Cardiac septum (tissue), 1 donor: ENCODE measurements at regions not wholly inside any gene's neighbourhood (a gene's known extent, or its start where the extent isn't known, plus 50 kb on each side); places are given as distances from the start of the nearest gene placed in this dataset.

ENCODE experiments used
- DNase-seq: peaks from one replicate; pipeline ENCODE4 v3.0.0-alpha.2; 2020; ENCODE audit warnings: low spot score
- intact Hi-C: fragments of 100-400 bp; cut with DNase I; formaldehyde crosslinking; loops from one replicate; pipeline ENCODE4 v1.14.0; 2022
- donor health status: DM: no; HTN: no; CAD: no.

DNA sequence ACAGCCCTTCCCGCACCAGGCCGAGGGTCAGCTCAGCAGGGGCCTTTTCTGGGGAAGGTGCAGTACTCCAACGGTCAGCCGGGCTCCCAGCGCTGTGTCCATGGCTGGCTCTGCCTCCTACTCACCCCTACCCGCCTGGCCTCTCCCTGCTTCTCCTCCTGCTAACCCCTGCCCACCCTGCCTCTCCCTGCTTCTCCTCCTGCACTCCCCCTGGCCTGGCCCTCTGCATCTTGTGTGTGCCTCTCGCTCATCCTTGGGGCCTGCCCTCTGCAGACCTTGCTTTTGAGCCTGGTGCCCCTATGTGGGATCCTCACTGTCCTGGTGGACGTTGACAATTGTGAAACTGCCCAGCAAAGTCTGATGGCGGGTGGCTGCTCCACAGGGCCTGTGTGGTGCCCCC lies 274.6 kb upstream of the IRX2 start:
- intact Hi-C loops = no loop called here
- DNase-seq = no peak

DNA sequence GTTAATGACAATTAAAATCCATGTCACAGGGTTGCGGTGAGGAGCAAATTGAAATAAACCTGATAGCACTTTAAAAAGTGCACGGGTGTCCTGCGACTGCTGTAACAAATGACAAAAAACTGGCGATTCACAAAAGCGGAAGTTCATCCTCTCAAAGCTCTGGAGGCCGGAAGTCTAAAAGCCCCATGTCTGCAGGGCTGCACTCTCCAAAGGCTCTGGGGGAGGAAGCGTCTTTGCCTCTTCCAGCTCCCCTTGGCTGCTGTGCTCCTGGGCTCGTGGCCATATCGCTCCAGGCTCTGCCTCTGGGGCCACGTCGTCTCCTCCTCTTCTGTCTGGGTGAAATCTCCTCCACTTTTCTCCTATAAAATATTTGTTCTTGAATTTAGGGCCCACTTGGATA lies 273.9 kb upstream of the IRX2 start:
- DNase-seq = no peak
- intact Hi-C loops = no loop called here

DNA sequence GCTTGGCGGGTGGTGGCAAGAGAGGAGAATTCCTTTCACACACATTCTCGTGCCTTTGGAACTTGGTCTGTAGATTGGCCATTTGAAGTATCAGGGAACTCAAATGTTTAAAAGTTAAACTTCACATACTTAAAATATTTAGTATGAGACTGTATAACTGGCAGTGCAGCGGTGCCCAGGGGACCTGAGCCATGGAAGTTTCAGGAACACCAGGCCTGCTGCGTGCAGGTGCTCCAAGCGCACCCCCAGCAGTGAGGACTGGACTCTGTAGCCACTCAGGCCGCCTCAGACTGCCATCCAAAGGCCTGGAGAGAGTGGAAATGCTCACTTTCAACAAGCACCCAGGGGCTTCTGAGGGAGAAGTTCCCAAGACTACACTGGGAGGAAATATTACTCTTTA lies 273.5 kb upstream of the IRX2 start:
- intact Hi-C loops = no loop called here
- no peak for DNase-seq

DNA sequence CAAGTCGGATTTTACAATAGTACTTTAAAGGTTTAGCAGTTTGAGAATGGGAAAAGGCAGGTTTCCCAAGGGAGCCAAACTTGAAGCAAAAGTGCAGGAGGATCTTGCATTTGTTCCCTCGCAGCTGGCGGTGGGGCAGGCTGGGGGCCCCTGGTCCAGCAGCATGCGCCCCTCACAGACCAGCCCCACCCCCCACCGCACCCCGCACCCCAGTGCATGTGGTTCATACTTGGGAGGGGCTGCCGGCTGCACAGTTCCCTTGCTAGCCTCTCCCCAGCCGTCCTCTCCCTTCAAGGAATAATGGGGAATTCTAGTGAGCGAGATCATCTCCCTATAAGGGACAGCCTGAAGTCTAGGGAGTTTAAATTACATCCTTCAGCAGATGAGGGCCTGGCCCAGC lies 273.1 kb upstream of the IRX2 start:
- DNase-seq = no peak

DNA sequence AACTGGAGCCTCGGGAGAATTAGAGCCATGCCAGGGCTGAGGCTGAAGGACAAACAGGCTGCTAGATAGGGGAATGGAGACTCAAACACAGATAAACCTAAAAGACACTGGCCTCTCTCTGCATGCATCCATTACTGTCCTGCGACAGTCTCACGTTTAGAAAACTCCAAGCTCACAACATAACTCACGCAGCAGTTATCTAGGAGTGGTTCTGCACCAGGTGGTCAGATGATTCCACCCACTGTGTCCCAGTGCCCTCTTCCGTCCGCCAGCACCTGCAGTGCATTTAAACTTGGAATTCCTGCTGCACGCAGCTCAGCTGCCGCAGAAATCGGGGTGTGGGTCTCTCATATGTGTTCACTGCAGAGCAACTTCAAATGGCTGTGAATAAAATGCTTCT lies 272.6 kb upstream of the IRX2 start:
- no peak for DNase-seq
- intact Hi-C loops = no loop called here

More for the DNA sequence above, 273.1 kb upstream of the IRX2 start:
- intact Hi-C loops = no loop called here

DNA sequence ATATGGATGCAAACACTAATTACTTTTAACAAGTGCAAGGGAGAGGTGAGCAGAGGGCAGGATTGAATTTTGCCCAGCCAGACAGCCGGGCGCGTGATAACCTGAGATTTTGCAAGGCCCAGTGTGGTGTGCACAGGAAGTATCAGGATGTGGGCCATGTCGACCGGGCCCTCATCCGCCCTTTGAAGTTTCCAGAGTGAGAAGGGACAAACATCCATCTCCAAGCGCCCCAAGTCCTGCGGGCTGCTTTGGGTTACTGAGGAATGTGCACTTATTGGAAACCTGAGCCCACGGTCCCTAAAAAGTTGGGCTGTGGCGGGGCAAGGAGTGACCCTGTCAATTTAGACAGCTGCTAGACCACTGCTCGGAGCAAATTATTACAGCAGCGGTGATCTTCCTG lies 272.2 kb upstream of the IRX2 start:
- intact Hi-C loops = no loop called here

DNA sequence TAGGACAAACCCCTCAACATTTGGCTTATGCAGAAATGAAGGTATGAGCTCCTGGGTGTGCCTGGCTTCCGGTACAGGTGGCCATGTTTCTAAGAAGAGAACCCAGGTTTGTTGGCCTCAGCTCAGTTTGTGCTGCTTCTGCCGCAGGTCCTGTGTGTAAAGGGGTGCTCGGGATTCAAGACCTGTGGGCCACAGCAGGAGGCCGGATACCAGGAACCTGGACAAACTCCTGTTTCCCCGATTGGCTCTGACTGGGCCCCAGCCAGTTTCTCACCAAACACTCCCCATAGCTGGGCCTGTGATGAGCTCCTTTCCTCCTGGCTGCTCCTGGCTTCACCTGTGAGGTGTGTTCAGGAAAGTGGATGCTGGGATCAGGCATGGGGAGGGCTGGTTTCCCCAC lies 271.2 kb upstream of the IRX2 start:
- intact Hi-C loops = no loop called here
- no peak for DNase-seq

More for the DNA sequence above, 272.2 kb upstream of the IRX2 start:
- no peak for DNase-seq

DNA sequence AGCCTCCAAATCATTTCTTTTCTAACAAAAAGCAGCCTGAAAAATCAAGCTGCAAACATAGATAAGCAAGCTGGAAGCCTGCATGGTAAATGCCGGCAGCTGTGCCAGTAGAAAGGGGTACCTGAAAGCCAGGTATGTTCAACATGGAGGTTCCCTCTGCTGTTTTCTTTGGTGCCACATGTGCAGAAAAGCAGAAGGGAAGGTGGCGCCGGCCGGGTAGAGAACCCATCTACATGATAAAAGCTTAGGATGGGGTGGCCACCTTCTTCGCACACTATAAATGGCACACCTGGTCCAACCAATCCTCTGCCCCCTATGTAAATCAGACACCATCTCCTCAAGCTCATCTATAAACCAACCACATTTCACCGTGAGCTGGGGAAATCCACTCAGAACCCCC lies 268.9 kb upstream of the IRX2 start:
- DNase-seq = no peak
- intact Hi-C loops = no loop called here

DNA sequence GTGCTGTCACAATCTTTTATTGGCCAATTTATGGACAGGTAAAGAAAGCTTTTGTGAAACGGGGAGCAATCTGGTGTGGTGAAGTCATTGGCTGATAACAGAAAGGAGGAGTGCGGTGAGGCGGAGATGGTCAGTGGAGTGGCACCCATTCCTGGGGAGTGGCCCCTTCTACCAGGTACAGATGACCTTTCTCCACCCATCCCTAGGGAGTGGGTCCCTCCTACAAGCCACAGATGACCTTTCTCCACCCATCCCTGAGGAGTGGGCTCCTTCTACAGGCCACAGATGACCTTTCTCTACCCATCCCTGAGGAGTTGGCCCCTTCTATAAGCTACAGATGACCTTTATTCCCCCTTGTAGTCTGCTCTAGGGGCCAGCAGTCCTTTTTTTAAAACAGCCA lies 267.6 kb upstream of the IRX2 start:
- intact Hi-C loops = no loop called here
- no peak for DNase-seq

DNA sequence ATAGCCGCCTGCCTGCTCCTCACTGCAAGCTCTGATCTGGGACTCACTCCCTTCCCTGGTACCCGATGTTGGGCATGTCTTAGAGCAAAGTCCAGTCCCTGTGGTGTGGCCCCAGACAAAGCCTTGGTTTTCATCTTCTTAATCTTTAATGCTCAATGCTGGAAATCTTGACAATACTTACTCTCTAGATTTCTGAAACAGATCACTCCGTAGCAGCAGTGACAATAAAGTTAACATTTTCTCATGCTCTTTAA lies 260.2 kb upstream of the IRX2 start:
- intact Hi-C loops = no loop called here
- peak; percentile 72 for DNase-seq

DNA sequence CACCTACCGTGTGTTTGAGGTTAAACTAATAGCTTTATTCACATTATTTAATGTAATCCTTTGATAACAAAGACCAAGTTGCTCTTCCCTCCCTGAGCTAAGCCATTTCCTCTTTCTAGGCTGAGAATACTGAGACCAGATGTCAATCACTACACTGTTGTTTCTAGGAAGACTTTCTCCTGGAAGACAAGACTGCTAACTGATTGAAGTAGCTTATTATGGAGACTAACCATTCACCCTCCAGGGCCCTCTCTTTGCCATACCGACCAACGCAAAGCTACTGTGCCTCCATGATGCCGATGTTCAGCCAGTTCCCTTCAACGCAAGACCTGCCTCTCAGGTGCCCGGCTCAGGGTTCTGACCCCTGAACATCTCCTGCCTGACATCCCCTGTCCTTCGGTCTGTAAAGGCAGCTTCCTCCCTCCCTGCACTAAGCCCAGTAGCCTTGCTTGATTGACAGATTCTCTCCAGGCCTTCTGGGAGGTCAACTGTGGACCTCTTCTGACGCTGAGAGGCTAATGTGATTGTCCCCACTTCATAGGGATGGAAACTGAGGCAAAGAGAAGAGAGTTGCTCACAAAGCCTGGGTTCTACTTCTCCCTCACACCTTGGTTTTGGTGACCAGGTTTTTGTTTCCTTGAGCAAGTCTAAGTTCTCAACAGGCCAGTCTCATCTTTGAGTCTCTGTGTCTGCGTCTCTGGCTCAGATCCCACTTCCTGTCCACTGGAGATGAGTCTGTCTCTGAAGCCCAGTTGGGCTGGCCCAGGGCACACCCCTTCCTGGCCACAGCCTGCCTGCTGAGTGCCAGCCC lies 259.7 kb upstream of the IRX2 start:
- no peak for DNase-seq
- intact Hi-C loops = no loop called here

DNA sequence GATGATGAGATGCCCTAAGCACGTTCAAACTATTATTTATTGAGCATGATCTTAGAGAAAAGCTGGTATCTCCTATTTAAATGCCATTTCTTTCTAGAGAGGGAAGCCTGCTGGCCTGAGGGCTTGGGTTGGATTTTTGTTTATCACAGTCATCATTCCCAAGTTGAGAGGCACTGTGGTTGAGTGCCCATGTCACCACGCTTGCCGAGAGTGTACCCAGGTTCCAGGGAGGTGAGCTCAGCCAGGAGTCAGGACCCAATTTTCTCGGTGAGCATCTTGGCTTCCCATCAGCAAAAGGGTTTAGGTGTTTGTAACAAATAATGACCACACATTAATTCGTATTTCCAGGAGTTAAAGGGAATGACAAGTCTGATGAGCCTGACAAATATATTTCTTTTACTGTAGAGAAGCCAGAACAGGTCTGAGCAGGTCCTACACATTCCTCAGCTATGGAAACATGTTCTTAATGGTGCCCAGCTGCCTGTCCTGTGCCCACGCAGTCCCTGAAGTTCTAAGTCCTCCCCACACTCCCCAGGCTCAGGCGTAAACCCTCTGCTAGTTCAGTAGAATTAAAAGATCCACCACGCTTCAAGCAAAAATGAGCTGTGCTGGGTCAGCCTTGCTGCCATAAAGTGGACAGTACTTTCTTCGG lies 258.9 kb upstream of the IRX2 start:
- DNase-seq = no peak
- intact Hi-C loops = no loop called here

DNA sequence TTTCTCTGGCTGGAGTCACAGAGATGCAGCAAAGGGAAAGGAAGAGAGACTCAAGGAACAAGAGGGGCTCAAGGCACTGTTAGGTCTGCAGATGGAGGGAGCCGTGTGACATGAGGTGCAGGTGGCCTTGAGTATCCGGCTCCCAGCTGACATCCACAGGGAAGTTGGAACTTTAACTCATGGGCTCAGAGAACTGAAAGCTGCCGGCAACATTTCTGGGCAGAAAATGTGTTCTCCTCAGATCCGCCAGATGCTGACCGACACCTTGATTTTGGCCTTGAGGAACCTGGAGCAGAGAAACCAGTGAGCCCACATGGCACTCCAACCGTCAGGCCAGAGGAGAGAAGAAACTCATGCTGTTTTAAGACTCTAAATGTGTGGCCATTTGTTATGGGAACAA lies 258.1 kb upstream of the IRX2 start:
- DNase-seq = no peak
- intact Hi-C loops = no loop called here

DNA sequence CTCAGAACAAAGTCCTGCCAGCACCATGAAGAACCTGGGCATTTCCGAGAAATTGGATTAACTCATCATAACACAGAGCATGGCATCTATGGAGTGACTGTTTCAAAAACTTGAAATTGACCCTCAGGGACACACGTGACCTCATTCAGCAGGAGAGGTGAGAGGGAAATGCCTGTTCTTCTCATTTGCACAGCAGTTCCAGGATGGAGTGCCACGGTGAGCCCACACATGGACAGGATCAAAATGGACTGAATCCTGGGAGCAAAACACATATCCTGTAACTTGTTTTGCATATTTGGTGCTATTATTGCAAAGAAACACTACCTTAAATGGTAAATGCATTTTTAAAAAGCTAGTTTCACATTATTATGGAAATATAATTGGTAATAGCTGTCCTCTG lies 256.1 kb upstream of the IRX2 start:
- no peak for DNase-seq
- intact Hi-C loops = no loop called here

DNA sequence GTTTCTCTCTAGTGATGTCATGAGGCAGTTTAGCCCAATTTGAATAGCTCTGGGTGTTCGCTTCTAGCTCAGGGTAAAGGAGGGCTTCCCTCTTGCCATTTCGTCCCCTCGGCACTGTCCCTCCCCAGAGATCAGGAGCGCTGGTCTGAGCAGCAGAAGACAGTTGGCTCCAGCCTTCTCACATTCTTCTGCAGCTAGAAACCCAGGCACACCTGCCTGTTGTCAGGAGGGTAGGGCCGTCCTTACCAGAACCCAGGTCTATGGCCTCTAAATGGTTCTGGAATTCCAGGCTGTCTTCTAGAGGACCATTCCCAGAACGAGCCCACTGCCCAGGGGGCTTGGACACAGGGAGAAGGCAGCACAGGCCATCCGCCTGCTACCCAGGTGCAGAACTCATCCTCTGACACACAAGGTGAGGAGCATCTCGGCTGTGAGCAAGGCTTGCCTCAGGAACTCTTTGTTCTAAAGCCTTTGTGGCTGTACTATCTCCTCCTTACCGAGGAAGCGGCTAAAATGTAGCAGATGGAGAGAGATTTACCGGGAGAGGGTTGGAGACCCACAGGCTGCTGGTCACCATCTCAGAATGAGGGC lies 255.6 kb upstream of the IRX2 start:
- intact Hi-C loops = no loop called here
- no peak for DNase-seq

DNA sequence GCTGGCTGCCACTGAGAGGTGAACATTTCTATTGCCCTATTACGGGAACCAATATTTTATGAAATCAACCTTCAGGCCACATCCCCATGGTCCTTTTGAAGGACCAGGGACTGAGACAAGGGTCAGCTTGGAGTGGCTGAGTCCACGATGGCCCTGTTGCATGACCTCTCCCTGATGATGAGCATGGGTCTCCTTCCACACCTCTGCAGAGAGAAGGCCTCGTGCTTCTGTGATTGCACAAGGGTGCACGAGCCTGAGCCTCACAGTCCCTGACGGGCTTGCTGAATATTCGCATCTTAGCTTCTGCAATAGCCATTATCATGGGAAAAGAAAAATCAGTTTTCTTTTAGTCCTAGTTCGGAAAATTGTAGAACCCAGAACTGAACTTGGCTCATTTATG lies 255.0 kb upstream of the IRX2 start:
- intact Hi-C loops = no loop called here
- no peak for DNase-seq

DNA sequence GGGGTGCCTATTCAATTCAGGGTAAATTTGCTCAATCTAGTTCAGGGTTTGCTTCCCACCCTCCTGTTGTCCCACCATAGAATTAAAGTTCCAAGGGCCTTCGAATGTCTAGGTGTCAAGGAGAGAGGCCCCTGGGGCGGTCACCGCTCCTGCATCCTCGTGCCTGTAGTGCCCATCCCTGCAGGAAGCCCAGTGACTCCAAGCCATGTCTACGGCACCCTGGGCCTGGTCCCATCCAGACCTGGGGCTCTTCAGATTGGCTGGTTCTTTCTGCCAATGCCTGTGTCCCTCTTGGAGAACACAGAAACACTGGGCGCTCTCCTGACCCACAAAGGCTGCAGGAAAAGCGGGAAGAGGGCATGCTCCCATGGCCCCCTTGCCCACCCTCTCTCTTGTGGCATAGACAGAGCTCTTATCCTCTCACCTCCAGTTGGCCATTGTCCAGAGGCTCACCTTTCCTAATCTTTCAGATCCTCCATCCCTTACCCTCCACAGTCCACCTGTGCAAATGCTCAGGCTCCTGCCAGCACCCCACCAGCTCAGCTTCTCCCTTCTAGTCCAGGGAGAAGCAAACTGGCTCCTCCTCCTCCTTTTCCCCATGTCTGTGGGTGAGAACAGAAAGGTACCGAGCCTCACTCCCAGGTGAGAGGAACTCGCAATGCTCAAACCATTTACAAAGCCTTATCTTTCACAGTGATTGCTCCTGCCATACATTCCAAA lies 253.0 kb upstream of the IRX2 start:
- intact Hi-C loops = no loop called here
- DNase-seq = no peak

DNA sequence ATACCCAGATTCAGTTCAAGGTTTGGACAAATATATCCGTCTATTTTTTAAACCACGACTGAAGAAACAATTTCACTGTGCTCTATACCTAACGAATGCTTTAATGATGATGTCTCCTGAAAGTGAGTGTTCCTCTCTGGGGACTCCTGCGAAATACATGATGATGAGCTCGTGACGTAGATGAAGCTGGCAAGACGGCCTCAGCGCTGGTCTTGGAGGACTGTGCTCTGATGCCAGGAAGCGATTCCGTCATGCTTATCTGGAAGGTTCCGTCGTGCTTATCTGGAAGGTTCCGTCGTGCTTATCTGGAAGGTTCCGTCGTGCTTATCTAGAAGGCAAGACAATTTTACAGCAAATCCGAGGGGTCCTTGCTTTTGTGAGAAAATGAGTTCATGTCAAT lies 250.8 kb upstream of the IRX2 start:
- intact Hi-C loops = no loop called here

DNA sequence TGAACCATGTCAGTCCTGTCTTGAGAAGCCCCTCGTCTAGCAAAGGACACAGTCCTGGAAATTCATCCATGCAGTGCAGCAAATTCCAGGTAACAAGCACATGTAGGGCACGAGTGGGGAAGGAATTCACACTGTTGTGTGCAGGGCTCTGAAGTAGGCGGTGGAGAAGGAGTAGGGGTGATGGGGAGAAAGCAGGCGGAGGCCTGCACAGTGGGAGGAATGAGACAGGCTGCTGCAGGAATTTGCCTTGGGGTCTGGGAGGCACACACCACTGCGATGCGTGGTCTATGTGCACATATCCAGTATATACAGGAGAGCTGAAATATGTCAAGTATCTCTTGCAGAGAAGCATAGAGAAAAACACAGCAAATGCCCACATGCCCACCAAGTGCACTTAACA lies 249.2 kb upstream of the IRX2 start:
- intact Hi-C loops = no loop called here

More for the DNA sequence above, 250.8 kb upstream of the IRX2 start:
- no peak for DNase-seq

DNA sequence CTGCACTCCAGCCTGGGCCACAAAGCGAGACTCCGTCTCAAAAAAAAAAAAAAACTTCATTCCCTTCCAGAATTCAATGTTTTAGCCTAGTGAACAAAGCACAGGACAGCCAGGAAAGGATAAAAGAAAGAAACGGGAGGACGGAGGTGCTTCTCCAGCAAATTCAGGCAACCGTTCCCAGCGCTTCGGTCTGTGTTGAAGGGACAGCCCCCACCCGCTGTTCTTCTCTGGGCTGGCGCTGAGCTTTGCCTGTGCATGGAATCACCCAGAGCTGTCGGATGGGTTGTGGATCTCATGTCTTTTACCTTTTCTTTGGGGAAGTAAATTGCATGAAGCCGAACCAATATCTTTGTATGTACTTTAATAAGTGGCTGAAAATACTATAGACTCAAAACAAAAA lies 248.4 kb upstream of the IRX2 start:
- intact Hi-C loops = no loop called here

More for the DNA sequence above, 249.2 kb upstream of the IRX2 start:
- DNase-seq = no peak

DNA sequence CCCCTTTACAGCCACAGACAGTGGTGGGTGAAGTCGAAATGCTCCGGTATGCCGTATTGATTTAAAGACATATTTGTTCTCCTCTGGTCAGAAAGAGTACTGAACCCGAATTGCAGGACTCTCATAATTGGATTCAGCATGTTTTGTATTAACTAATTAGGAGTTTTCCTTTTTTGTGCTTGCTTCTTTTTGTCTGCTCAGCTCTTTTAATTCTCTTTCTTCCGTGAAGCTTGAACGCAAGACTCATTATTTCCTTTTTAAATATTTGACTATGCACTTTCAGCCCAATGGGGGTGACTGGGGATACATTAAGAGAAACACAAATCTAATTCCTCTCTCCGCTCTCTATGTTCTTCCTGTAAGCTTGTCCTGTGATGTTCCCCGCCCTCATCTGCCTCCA lies 246.6 kb upstream of the IRX2 start:
- intact Hi-C loops = no loop called here
- DNase-seq = no peak

More for the DNA sequence above, 248.4 kb upstream of the IRX2 start:
- no peak for DNase-seq
